ENCODE measurements at regions not wholly inside any gene's neighbourhood (a gene's known extent, or its start where the extent isn't known, plus 50 kb on each side); places are given as distances from the start of the nearest gene placed in this dataset.

DNA sequence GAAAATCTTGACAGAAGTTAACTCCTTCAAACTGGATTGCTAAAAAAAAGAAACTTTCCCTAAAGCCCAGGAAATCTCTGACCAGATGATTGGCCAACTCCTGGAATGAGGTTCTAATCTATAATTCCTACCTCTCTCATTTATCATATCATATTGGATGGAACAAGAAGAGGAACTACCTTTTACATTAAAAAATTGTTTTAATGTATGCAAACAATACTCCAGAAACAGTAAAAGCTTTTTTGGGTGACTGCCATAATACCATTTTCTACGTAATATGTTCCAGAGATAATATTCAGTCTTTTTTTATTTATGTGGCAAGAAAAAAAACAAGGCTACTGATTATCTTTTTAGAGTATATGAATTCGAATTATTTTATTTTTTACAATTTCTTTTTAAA, 204.4 kb downstream of the TUSC7 start:
- H3K27ac ChIP-seq = no peak overlapping the region
- in situ Hi-C loops (cut with MboI; ENCODE audit: low pct_ligation_motif_present in 1 of 4, low pct_unique_long_range_greater_than_20kb in 1 of 4, low sequenced_read_pairs in 3 of 4) (no loop called here), intact Hi-C loops (cut with DNase I; ENCODE audit: low total_unique reads) (no loop called here)
- WGBS, 2 donors (ENCODE audit: low coverage in 1 of 2) = 39 to 46% methylated on average over 2 of the region's 2 CpGs
- DNase-seq = no peak
- no peaks in the 10 kb centered on the region for H3K27me3 ChIP-seq
- H3K9me3 ChIP-seq = no peaks in the 10 kb centered on the region
- TF ChIP-seq, protein P1, sequence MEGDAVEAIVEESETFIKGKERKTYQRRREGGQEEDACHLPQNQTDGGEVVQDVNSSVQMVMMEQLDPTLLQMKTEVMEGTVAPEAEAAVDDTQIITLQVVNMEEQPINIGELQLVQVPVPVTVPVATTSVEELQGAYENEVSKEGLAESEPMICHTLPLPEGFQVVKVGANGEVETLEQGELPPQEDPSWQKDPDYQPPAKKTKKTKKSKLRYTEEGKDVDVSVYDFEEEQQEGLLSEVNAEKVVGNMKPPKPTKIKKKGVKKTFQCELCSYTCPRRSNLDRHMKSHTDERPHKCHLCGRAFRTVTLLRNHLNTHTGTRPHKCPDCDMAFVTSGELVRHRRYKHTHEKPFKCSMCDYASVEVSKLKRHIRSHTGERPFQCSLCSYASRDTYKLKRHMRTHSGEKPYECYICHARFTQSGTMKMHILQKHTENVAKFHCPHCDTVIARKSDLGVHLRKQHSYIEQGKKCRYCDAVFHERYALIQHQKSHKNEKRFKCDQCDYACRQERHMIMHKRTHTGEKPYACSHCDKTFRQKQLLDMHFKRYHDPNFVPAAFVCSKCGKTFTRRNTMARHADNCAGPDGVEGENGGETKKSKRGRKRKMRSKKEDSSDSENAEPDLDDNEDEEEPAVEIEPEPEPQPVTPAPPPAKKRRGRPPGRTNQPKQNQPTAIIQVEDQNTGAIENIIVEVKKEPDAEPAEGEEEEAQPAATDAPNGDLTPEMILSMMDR (IDR thresholded peaks at IDR 0.05) = no peak
- no peaks in the 10 kb centered on the region for H3K4me1 ChIP-seq
- no peaks in the 10 kb centered on the region for H3K36me3 ChIP-seq
- no peak overlapping the region for H3K4me3 ChIP-seq

DNA sequence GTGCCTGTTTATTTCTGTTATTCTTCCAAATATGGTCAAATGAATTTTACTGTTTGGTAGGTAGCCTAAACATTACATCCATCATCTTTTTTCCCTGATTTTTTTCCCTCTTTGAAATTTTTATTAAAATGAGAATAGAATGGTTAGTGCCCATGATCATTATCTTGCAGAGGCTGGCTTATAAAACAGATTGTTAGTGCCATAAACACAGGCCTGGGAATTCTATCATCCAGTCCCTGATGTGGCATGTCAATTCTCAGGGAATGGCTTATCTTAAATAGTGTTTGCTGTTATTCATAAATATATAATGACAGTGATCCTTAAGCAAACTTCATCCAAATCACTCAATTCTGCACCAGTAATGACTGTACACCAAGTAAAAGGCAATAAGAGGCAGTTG, 207.3 kb downstream of the TUSC7 start:
- Histone ChIP-seq H3K4me3 (no peak overlapping the region), H3K27me3 (no peaks in the 10 kb centered on the region), H3K27ac (no peak overlapping the region), H3K36me3 (no peaks in the 10 kb centered on the region), H3K9me3 (no peaks in the 10 kb centered on the region), H3K4me1 (no peaks in the 10 kb centered on the region)
- DNase-seq = no peak
- in situ Hi-C loops (cut with MboI; ENCODE audit: low pct_ligation_motif_present in 1 of 4, low pct_unique_long_range_greater_than_20kb in 1 of 4, low sequenced_read_pairs in 3 of 4) = no loop called here
- TF ChIP-seq POLR2AphosphoS5 (IDR thresholded peaks at IDR 0.05) = no peak
- TF ChIP-seq EP300 (IDR thresholded peaks at IDR 0.05; ENCODE audit: low read depth) = no peak
- no peak for TF ChIP-seq POLR2A (IDR thresholded peaks at IDR 0.05)
- TF ChIP-seq, protein P1 (IDR thresholded peaks at IDR 0.05) = no peak
- intact Hi-C loops (cut with DNase I; ENCODE audit: low total_unique reads) = no loop called here

DNA sequence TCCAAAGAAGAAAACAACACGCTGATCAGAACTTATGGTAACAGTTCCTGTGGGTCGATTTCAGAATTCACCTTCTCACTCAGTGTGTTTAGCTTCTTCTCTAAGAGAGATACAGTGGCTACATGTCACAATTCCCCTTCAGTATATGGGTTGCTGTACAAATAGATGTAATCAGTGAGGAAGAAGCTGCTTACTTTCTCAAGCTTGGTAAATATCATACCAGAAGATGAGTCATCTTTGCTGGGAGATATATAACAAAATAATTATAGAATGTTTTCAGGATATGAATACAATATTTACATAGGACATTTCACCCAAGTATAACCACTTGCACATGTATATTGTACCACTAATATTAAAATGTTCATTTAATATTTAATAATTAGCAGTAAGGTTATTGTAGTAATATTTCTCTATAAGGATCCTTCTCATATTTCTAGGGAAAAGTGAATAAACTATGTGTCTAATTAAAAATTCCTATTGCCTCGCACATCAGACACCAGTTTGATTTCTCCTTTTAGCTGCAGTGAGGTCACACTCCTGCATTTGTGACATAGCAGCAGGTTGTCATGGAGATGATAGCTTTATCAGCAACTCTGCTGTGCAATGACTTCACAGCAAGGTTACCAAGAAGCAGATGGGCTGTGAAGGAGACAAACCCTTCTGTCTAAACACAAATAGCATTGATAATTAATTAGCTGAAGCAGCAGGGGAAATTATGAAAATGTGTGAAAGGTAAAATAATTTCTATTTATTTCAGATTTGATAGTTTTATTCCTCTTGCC, 211.4 kb downstream of the TUSC7 start:
- WGBS, 2 donors (ENCODE audit: low coverage in 1 of 2) = 63 to 78% methylated on average over 2 to 3 of the region's 3 CpGs
- H3K4me3 ChIP-seq = no peak overlapping the region
- in situ Hi-C loops (cut with MboI; ENCODE audit: low pct_ligation_motif_present in 1 of 4, low pct_unique_long_range_greater_than_20kb in 1 of 4, low sequenced_read_pairs in 3 of 4) (no loop called here), intact Hi-C loops (cut with DNase I; ENCODE audit: low total_unique reads) (no loop called here)
- no peak overlapping the region for H3K27ac ChIP-seq
- no peaks in the 10 kb centered on the region for H3K4me1 ChIP-seq
- H3K36me3 ChIP-seq = no peaks in the 10 kb centered on the region
- no peak for TF ChIP-seq EP300 (IDR thresholded peaks at IDR 0.05; ENCODE audit: low read depth)
- no peak for TF ChIP-seq POLR2AphosphoS5 (IDR thresholded peaks at IDR 0.05)
- TF ChIP-seq, protein P1 (IDR thresholded peaks at IDR 0.05) = no peak
- TF ChIP-seq POLR2A (IDR thresholded peaks at IDR 0.05) = no peak
- H3K27me3 ChIP-seq = no peaks in the 10 kb centered on the region
- no peak for DNase-seq
- H3K9me3 ChIP-seq = no peaks in the 10 kb centered on the region

DNA sequence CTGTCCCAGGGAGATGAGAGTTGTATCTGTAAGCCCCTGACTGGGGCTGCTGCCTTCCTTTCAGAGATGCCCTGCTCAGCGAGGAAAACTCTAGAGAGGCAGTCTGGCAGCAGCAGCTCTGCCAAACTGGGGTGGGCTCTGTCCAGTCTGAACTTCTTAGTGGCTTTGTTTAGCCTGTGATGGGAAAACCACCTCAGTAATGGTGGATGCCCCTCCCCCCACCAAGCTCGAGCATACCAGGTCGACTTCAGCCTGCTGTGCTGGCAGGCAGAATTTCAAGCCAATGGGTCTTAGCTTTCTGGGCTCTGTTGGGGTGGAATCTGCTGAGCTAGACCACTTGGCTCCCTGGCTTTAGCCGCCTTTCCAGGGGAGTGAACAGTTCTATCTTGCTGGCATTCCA, 218.3 kb downstream of the TUSC7 start:
- H3K9me3 ChIP-seq = no peaks in the 10 kb centered on the region
- H3K27ac ChIP-seq = no peak overlapping the region
- H3K36me3 ChIP-seq = no peaks in the 10 kb centered on the region
- intact Hi-C loops (cut with DNase I; ENCODE audit: low total_unique reads) (no loop called here), in situ Hi-C loops (cut with MboI; ENCODE audit: low pct_ligation_motif_present in 1 of 4, low pct_unique_long_range_greater_than_20kb in 1 of 4, low sequenced_read_pairs in 3 of 4) (no loop called here)
- DNase-seq = no peak
- TF ChIP-seq POLR2A (IDR thresholded peaks at IDR 0.05) (no peak), EP300 (IDR thresholded peaks at IDR 0.05; ENCODE audit: low read depth) (no peak), POLR2AphosphoS5 (IDR thresholded peaks at IDR 0.05) (no peak)
- TF ChIP-seq, protein P1 (IDR thresholded peaks at IDR 0.05) = no peak
- no peak overlapping the region for H3K4me3 ChIP-seq
- no peaks in the 10 kb centered on the region for H3K27me3 ChIP-seq
- WGBS, 2 donors (ENCODE audit: low coverage in 1 of 2) = 88% methylated on average over 4 of the region's 4 CpGs; no CpG with 5 or more reads in 1 of the 2 donors
- peaks cover 0 to 6% (median 0%) of the 10 kb centered on the region in 4 donors for H3K4me1 ChIP-seq

All from transverse colon (tissue), 4 donors.